ENCODE measurements at regions not wholly inside any gene's neighbourhood (a gene's known extent, or its start where the extent isn't known, plus 50 kb on each side); places are given as distances from the start of the nearest gene placed in this dataset.

- CTCF ChIA-PET = no interaction called here
- POLR2A ChIA-PET = no interaction called here
Measured at GRCh38 chr3:177753451-177754155, 556.3 kb upstream of the TBL1XR1 start.

DNA sequence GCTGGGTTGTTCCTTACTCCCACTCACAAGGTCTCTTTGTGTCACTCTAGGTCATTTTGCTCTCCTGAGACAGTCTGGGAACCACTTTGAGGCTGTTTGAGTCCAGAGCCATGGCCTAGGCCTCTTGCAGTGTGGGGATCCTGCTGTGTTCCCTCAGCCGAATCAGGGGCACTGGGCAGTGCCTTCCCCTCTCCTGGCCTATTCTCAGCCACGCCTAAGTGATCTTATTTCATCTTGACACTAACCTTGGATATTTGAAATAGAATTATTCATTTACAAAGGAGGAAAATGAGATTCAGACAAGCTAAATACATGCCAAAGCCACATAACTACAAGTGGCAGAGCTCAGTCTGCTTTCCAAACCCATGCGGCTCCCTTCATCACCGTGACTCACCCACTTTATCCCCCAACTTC lies 557.2 kb upstream of the TBL1XR1 start:
- CTCF ChIA-PET = no interaction called here

GRCh38 chr3:177758126-177758525 lies 560.8 kb upstream of the TBL1XR1 start:
- ChIA-PET POLR2A (no interaction called here), CTCF (no interaction called here)

More for the DNA sequence above, 557.2 kb upstream of the TBL1XR1 start:
- POLR2A ChIA-PET = no interaction called here

- ChIA-PET CTCF (no interaction called here), POLR2A (no interaction called here)
Measured at GRCh38 chr3:177760803-177761202, 563.5 kb upstream of the TBL1XR1 start.

DNA sequence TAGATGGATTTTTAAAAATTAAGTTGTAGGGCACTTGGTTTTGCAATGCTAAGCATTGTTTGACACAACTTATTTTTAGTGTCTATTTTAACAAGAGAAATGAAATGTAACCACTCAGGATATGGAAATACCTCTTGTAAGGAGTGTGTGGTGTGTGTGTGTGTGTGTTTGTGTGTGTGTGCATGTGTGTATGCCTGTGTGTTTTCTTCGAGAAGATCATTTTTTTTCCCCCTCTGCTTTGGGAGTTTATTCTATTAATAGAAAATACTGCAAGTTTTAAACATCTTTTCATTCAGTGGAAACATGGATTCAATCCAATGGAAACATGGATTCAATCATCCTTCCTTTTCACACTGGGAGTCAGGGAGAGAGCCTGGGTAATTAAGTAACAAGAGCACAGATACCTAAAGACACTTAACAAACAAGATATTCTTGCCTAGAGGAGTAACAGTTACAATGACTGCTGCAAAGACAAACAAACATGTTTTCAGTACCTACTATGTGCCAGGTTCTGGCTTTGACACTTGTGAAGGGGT lies 567.2 kb upstream of the TBL1XR1 start:
- CTCF ChIA-PET = no interaction called here
- POLR2A ChIA-PET = no interaction called here

- POLR2A ChIA-PET = no interaction called here
- CTCF ChIA-PET = no interaction called here
Measured at GRCh38 chr3:177764933-177765332, 567.7 kb upstream of the TBL1XR1 start.

GRCh38 chr3:177770383-177771230 lies 573.3 kb upstream of the TBL1XR1 start:
- ChIA-PET POLR2A (no interaction called here), CTCF (no interaction called here)

DNA sequence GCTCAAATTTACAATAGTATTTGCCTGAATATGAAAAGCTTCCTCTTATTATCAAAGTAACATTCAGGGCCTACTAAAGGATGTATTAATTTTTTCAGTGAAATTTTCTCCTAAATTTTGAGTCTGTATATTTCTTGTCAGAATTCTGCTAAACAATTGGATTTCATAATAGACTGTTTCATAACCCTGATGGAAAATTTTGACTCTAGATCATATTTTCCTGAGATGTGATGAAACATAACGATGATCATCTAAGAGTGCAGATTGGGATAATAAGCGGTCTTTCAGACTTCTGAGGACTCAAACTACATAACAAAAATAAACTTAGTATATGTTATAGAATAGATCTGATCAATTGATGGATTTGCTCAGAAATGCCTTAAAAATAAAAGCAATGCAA lies 574.5 kb upstream of the TBL1XR1 start:
- POLR2A ChIA-PET = no interaction called here
- CTCF ChIA-PET = no interaction called here

DNA sequence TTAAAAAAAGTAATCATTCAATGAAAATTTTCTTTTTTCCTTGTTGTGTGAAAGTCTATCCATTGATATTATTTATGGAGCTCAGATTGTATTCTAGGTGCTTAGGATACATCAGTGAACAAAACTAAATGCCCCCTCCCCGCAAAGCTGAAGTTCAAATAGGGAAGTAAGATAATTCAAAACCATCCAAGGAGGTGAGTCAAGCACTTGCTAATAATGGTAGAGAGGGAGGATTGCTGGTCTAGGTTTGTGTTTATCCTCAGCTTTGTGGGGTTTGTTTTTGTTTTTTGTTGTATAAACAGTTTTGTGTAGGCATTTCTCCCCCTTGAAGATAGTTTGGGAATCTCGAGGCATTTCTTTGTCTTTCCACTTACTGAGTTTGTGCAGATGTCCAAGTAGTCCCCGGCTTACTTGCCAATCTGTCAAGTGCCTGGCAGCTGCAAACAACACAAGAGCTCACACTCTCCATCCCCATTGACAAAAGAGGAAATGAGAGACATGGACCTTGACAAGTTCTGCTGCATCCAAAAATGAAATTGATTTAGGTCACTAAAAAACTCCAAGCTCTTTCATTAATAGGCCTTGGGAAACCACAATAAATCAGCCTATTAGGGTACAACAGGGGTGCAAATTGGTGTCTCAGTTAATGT lies 575.8 kb upstream of the TBL1XR1 start:
- CTCF ChIA-PET = no interaction called here

DNA sequence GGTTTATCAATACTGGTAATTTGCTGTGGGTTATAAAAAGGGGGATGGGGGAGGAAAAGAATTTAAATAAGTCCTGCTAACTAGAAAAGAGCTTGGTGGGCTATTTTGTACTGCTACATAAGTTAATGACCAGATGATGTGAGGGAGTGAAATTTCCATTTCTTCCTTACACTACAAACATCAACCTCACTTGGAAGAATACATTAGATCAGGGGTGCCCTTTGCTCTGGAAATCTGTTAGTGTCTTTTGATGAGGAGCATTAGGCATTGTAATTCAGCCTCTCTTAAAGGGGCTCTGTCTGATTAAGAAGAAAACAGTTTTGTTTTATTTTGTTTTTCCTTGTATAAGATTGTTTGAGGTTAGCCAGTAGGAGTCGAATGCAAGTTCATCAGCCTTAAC lies 576.4 kb upstream of the TBL1XR1 start:
- CTCF ChIA-PET = no interaction called here

More for the DNA sequence above, 575.8 kb upstream of the TBL1XR1 start:
- POLR2A ChIA-PET = no interaction called here

DNA sequence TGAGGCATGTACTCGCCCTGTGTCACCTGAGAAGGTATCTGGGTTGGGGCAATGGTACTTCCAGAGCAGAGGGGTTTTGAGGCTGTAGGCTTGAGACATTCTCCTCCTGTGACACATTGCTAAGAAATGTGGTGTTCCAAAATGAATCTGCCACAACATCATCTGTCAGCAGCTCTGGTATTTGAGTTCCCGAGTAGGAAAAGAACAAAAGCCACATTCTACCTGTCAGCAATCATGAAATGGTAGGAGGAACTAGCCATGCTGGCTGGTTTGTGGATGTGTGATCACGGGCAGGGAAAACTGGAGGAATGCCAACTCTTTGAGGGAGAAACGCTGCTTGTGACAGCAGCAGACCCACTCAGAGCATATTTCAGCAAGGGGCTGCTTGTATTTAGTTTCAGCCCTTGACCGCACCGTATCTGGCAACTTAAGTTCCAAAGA lies 579.4 kb upstream of the TBL1XR1 start:
- POLR2A ChIA-PET = no interaction called here
- CTCF ChIA-PET = interaction anchor here (0.6 kb wide), 1 partner anchor 741 kb away, joined by 3 read pairs; no protein-coding TSS in a partner anchor

More for the DNA sequence above, 576.4 kb upstream of the TBL1XR1 start:
- POLR2A ChIA-PET = no interaction called here

DNA sequence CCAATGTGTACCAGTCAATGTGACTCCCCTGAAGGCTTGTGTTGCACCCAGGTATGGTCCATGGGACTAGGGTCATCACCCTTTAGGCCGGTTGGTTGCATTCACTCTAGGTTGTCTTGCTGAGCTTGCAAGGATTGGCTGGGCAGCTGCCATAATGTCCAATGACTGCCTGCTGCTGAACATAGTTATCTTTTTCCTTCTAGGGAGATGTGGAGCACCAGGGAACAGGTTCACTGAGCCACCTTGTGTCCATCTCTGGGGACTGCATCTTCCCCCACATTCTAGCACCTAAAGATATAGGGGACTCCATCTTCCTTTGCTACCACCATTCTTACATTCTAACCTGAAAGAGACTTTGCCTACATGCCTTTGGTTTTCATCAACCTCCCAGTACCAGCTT lies 580.4 kb upstream of the TBL1XR1 start:
- POLR2A ChIA-PET = no interaction called here

DNA sequence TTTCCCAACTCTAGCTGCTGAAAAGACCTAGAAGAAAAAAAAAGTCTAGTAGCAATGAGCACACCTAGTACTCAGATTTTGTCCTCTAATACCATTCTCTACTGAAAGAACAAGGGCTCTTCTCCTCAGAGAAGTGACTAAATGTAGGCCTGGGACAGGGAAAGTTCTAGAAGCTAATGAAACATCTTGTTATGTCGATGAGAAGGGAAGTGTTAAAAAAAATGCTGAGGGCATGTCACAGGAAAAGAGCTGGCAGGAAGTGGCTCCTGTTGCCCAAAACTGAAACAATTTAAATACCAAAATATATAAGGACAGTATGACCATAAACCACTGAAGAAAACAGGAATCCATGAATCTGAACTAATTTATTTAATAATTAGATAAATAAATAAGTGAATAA lies 581.4 kb upstream of the TBL1XR1 start:
- POLR2A ChIA-PET = no interaction called here
- CTCF ChIA-PET = interaction anchor here (0.9 kb wide), 1 partner anchor 358 kb away, joined by 3 read pairs; no protein-coding TSS in a partner anchor

More for the DNA sequence above, 580.4 kb upstream of the TBL1XR1 start:
- CTCF ChIA-PET = interaction anchor here (0.9 kb wide), 1 partner anchor 357 kb away, joined by 3 read pairs; no protein-coding TSS in a partner anchor

GRCh38 chr3:177781686-177782161 lies 584.4 kb upstream of the TBL1XR1 start:
- ChIA-PET POLR2A (no interaction called here), CTCF (no interaction called here)

- CTCF ChIA-PET = no interaction called here
- POLR2A ChIA-PET = interaction anchor here (0.6 kb wide), 1 partner anchor 594 kb away, joined by 8 read pairs; no protein-coding TSS in a partner anchor
Measured at GRCh38 chr3:177783338-177783737, 586.1 kb upstream of the TBL1XR1 start.

DNA sequence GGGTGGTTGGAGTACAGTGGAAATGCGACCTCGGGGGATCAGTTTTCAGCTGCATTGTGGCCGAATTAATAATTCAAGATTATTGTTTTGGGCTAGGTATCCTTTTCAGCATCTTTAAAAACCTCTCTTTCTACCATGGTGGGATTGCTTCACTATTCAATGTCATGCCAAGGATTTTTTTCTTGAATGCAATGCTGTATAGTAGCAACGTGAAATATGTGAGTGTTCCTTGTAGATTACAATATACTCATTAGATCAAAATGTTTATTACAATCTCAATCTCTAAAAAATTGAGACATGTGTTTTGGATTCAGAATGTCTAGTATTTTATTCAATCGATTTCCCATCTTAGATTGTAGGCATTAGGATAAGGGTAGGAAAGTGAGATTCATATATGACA lies 586.5 kb upstream of the TBL1XR1 start:
- CTCF ChIA-PET = no interaction called here
- POLR2A ChIA-PET = interaction anchor here (0.6 kb wide), 1 partner anchor 594 kb away, joined by 8 read pairs; no protein-coding TSS in a partner anchor

DNA sequence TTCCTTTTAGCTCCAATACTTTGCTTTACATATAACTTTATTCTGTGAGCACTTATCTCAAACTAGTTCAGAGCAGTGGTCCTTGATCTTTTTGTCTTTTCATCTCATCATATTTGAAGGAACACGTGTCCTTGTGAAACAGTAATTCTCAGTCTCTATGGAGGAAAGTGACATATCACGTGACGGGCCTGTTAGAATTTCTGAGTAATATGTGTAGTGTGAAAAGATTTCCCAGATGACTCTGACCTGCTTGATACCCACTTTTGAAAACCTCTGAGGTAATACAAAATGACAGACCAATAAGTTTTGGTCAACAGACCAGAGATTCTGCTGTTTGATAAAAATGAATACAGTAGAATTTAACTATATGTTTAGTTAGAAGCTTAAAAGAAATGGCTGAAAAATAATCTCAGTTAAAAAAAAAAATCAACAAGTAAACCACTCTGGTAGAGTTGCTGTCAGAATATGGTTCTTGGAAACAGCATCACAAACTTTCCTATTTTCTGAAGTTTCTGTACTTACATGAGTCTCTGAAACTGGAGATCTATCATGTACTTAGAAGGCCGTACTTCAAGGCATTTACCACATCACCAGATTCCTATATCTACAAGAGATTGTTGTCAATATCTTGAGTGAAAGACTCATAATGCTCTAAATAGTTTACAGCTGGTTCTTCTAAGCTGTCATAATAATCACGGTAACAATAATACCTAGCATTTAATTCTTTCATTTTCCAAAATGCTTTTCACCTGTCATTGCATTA lies 590.2 kb upstream of the TBL1XR1 start:
- ChIA-PET CTCF (no interaction called here), POLR2A (interaction anchor here (0.5 kb wide), 1 partner anchor 172 kb away, joined by 4 read pairs; no protein-coding TSS in a partner anchor)

GRCh38 chr3:177789500-177789899 lies 592.2 kb upstream of the TBL1XR1 start:
- ChIA-PET CTCF (no interaction called here), POLR2A (no interaction called here)

- ChIA-PET CTCF (no interaction called here), POLR2A (no interaction called here)
Measured at GRCh38 chr3:177792311-177793030, 595.2 kb upstream of the TBL1XR1 start.
